GM21576 (cell line): ENCODE measurements at regions not wholly inside any gene's neighbourhood (a gene's known extent, or its start where the extent isn't known, plus 50 kb on each side); places are given as distances from the start of the nearest gene placed in this dataset.

Experiments used
- ATAC-seq: cut with Tn5 transposase; IDR thresholded peaks from one replicate; pipeline ENCODE4 v1.9.1; 2021; ENCODE audit warnings: mild to moderate bottlenecking, moderate library complexity; ENCODE audit not compliant: unreplicated experiment

DNA sequence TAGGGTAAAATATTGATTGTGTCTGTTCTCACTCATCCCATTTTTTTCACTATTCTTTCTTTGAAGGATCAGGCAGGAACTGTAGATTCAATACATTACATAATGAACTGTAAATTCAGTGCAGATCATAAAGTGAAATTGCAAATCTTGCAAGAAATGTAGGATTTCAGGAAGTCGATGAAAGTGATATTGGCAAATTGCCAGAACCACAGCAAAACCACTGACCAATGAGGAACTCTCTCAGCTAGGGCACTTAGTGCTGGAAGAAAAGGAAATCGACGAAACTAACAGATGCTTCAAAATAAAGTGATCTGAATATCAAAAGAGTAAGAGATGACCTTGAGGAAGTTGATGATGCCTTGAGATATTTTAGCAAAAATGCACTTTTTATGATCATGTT, 157.6 kb downstream of the AACS start:
- no peak for ATAC-seq

DNA sequence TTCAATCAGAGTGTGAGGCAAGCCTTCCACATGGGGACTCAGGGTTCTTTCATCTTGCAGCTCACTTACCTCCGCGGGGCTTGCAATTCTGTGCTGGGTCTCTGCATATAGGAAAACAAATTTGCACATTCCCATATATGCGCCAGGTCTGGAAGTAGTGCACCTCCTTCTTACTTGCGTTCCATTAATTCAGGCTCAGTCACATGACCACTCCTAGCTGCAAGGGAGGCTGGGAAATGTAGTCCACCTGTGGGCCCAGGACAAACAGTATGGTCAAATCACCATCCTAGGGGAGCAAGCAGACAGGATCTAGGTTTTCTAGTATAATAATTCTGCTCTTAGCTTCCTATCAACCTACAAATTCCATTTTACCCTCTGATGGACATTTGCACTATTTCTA, 160.4 kb downstream of the AACS start:
- no peak for ATAC-seq

GRCh38 chr12:125228519-125229260, 163.5 kb downstream of the AACS start:
- ATAC-seq, result no peak

GRCh38 chr12:125229878-125230530, 164.8 kb downstream of the AACS start:
- no peak for ATAC-seq

- ATAC-seq, result no peak
Observed at GRCh38 chr12:125233319-125233718, 168.1 kb downstream of the AACS start.

GRCh38 chr12:125239563-125239962, 174.3 kb downstream of the AACS start:
- no peak for ATAC-seq

DNA sequence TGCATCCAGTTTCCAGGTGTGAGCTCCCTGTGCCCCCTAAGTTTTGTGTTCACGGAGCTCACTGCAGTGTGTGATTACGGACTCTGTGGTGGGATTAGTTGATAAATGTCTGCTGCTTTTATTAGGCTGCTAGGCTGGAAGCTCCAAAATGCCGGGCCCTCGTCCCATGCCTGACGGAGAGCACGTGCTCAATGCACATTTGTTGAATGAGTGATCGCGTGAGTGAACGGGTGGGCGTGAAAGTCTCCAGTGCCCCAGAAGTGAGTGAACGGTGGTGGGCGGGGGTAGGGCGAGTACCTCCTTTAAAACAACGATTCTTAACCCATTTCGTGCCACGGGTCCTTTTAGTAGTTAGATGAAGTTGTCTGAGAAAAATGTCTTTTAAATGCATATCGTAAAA, 175.5 kb downstream of the AACS start:
- no peak for ATAC-seq

DNA sequence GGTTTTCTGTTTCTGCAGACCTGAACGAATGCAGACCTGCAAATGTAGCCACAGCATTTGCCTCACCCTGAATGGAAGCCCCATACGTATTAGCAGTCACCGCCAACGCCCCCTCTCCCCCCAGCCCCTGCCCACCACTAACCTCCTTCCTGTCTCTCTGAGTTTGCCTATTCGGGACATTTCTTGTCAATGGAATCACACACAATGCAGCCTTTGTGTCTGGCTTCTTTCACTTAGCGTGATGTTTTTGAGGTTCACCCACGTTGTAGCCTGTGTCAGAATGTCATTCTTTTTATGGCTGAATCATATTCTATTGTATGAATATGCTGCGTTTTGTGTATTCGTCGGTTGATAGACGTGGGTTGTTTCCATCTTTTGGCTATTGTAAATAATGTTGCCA, 178.6 kb downstream of the AACS start:
- no peak for ATAC-seq

- no peak for ATAC-seq
Observed at GRCh38 chr12:125244338-125244737, 179.1 kb downstream of the AACS start.

GRCh38 chr12:125245581-125246557, 180.6 kb downstream of the AACS start:
- ATAC-seq, result no peak

- ATAC-seq, result no peak
Observed at GRCh38 chr12:125247477-125247876, 182.2 kb downstream of the AACS start.

DNA sequence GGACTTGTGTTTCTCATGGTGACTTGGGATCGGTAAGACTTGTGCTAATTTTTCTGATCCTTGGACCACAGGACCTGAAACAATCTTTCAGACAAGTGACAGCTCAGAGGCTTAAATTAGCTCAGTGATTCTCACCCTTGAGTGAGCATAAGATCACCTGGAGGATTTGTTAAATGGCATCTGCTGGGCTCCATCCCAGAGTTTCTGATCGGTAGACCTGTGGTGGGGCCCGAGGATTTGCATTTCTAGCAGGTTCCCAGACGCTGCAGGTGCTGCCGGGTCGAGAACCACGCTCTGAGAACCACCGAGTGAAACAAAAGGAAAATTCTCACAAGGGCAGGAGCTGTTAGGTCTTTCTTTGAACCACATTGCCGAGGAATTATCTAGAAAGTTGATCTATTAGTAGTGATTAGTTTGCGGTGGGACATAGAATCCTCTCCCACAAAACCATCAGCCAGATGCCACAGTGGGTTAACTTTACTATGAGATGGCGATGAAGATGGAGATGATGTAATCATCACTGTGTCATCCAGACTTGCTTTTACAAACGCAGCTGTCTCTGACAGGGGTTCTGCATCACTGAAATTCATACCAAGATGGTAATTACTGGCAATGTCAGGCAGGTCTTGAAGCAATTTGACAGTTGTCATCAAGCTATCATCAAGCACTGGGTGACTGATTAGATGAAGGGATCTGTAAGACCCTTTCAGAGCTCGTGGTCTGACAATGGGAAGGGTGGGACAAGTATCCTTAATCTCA, 184.0 kb downstream of the AACS start:
- no peak for ATAC-seq

- no peak for ATAC-seq
Observed at GRCh38 chr12:125249932-125250331, 184.7 kb downstream of the AACS start.

DNA sequence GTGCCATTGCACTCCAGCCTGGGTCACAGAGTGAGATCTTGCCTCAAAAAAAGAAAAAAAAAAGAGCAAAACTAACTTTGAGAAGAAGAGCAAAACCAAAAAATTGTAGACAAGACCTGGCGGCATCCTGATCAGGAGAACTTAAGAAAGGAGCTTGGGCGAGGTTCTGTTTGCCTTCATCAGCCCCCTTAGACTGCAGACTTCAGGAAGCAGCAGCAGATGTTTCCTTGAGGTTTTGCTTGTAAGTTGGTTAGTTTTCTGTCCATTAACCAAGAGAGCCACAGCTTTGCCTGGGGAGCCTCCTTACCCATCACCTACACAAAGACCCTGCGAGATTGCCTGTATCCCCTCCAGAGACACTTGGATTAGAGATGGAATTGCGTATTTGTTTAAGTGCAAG, 189.0 kb downstream of the AACS start:
- ATAC-seq, result no peak

DNA sequence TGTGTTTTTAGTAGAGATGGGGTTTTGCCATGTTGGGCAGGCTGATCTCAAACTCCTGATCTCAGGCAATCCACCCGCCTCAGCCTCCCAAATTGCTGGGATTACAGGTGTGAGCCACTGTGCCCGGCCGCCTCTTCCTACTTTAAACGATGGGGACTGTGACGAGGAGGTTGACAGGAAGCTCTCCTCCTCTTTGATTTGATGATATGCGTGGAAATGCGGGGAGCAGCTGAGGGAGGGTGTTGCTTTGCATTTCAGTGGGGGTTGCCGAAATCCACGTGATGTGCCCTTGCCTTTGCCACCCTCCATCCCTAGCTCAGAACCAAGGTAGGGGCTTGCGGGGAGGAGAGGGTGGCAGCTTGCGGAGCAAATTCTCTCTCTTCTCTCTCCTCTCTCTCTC, 189.6 kb downstream of the AACS start:
- ATAC-seq, result no peak

- no peak for ATAC-seq
Observed at GRCh38 chr12:125255935-125256633, 190.8 kb downstream of the AACS start.

GRCh38 chr12:125256634-125256936, 191.3 kb downstream of the AACS start:
- ATAC-seq, result no peak

- ATAC-seq, result no peak
Observed at GRCh38 chr12:125259178-125259867, 194.1 kb downstream of the AACS start.

- ATAC-seq, result no peak
Observed at GRCh38 chr12:125262851-125263250, 197.6 kb downstream of the AACS start.

DNA sequence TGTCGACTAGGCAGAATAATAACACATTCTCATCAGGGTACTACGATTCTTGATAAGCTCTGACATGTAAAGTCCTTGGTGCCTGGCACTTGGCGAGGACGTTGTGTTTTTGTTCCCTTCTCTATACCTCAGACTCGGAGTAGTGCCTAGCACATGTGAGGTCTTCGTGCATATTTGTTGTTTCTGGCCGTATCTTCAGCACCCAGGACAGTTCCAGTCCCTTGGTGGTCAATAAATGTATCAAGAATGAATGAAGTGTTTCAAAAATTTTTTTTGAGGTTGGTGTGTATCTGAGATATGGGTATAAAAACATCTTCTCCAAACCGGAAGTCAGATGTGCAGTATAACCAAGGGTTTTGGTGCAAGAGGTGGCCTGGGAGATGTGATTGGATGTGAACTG, 198.2 kb downstream of the AACS start:
- ATAC-seq, result no peak
